HG02798 (cell line): ENCODE measurements at regions not wholly inside any gene's neighbourhood (a gene's known extent, or its start where the extent isn't known, plus 50 kb on each side); places are given as distances from the start of the nearest gene placed in this dataset.
A peak's percentile ranks its signal among the peaks of the same experiment; 100 is the strongest.

Source experiments
- ATAC-seq: cut with Tn5 transposase; IDR thresholded peaks from one replicate; pipeline ENCODE4 v1.9.1; 2021; ENCODE audit warnings: mild to moderate bottlenecking; ENCODE audit not compliant: unreplicated experiment, poor library complexity

- ATAC-seq, result no peak
Measured at GRCh38 chr13:22144806-22145205, 473.9 kb downstream of the FGF9 start.

GRCh38 chr13:22148187-22148586 is 477.3 kb downstream of the FGF9 start:
- no peak for ATAC-seq

- no peak for ATAC-seq
Measured at GRCh38 chr13:22152751-22153150, 481.9 kb downstream of the FGF9 start.

GRCh38 chr13:22154041-22154440 is 483.2 kb downstream of the FGF9 start:
- no peak for ATAC-seq

GRCh38 chr13:22161871-22162270 is 491.0 kb downstream of the FGF9 start:
- peak; percentile 93 for ATAC-seq

GRCh38 chr13:22162889-22163288 is 492.0 kb downstream of the FGF9 start:
- no peak for ATAC-seq

GRCh38 chr13:22168437-22169190 is 497.7 kb downstream of the FGF9 start:
- ATAC-seq, result no peak

- ATAC-seq, result no peak
Measured at GRCh38 chr13:22169473-22169872, 498.6 kb downstream of the FGF9 start.

GRCh38 chr13:22173610-22174009 is 502.7 kb downstream of the FGF9 start:
- no peak for ATAC-seq

GRCh38 chr13:22175241-22175640 is 504.4 kb downstream of the FGF9 start:
- ATAC-seq, result no peak

- no peak for ATAC-seq
Measured at GRCh38 chr13:22175815-22176214, 504.9 kb downstream of the FGF9 start.

GRCh38 chr13:22176968-22177520 is 506.2 kb downstream of the FGF9 start:
- ATAC-seq, result no peak

GRCh38 chr13:22178878-22179277 is 508.0 kb downstream of the FGF9 start:
- no peak for ATAC-seq

- no peak for ATAC-seq
Measured at GRCh38 chr13:22187329-22187728, 516.5 kb downstream of the FGF9 start.

- ATAC-seq, result no peak
Measured at GRCh38 chr13:22189176-22190048, 518.5 kb downstream of the FGF9 start.

- ATAC-seq, result no peak
Measured at GRCh38 chr13:22193070-22193469, 522.2 kb downstream of the FGF9 start.

- no peak for ATAC-seq
Measured at GRCh38 chr13:22194106-22194805, 523.4 kb downstream of the FGF9 start.

GRCh38 chr13:22195726-22196125 is 524.9 kb downstream of the FGF9 start:
- ATAC-seq, result no peak

GRCh38 chr13:22196777-22197176 is 525.9 kb downstream of the FGF9 start:
- ATAC-seq, result no peak

- no peak for ATAC-seq
Measured at GRCh38 chr13:22198001-22198400, 527.1 kb downstream of the FGF9 start.
